Kidney epithelial cell (primary cell): ENCODE measurements at regions not wholly inside any gene's neighbourhood (a gene's known extent, or its start where the extent isn't known, plus 50 kb on each side); places are given as distances from the start of the nearest gene placed in this dataset.

Source experiments
- DNase-seq: peaks from one replicate; pipeline ENCODE4 v3.0.0-alpha.2; 2010; ENCODE audit warnings: low read depth
- H3K27me3 ChIP-seq: 2 replicates; pipeline ENCODE4 v1.6.0; 2011; ENCODE audit warnings: low read length; ENCODE audit not compliant: control insufficient read depth, insufficient read depth
- H3K36me3 ChIP-seq: 2 replicates; pipeline ENCODE4 v1.5.1; 2011; ENCODE audit warnings: low read length; ENCODE audit not compliant: control insufficient read depth, insufficient read depth
- H3K4me3 ChIP-seq: 2 replicates; pipeline ENCODE4 v1.5.1; 2011; ENCODE audit warnings: low read depth, mild to moderate bottlenecking, control low read depth, low read length
- TF ChIP-seq, protein P1 (sequence below): IDR thresholded peaks from 2 replicates; pipeline ENCODE4 v1.5.1; 2011; ENCODE audit warnings: mild to moderate bottlenecking, moderate library complexity, low read length, control low read depth, inconsistent platforms; ENCODE audit not compliant: insufficient read depth, poor library complexity, severe bottlenecking

GRCh38 chr16:49216593-49216992 is 65.0 kb downstream of the CBLN1 start:
- H3K4me3 ChIP-seq, result no peak overlapping the region
- no peaks in the 10 kb centered on the region for H3K36me3 ChIP-seq
- no peak for DNase-seq
- TF ChIP-seq, protein P1, sequence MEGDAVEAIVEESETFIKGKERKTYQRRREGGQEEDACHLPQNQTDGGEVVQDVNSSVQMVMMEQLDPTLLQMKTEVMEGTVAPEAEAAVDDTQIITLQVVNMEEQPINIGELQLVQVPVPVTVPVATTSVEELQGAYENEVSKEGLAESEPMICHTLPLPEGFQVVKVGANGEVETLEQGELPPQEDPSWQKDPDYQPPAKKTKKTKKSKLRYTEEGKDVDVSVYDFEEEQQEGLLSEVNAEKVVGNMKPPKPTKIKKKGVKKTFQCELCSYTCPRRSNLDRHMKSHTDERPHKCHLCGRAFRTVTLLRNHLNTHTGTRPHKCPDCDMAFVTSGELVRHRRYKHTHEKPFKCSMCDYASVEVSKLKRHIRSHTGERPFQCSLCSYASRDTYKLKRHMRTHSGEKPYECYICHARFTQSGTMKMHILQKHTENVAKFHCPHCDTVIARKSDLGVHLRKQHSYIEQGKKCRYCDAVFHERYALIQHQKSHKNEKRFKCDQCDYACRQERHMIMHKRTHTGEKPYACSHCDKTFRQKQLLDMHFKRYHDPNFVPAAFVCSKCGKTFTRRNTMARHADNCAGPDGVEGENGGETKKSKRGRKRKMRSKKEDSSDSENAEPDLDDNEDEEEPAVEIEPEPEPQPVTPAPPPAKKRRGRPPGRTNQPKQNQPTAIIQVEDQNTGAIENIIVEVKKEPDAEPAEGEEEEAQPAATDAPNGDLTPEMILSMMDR, result no peak
- H3K27me3 ChIP-seq, result no peaks in the 10 kb centered on the region

DNA sequence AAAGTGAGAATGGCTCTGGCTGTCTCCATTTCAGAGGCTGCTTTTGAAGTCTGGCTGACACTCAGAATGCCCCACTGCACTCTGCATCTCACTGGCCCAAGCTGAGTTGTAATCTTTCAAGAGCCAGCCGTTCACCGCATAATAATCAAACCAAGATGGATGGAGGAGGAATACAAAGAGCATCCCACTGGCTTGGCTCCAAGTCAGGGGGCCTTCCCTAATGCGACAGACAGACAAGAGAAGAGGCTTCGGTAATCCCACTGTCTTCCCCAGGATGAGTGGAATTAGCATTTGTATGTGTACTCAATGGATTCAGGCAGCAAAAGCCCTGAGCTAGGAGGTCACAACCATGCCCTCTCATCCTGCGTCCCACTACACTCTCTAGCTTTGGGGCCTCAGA is 68.0 kb downstream of the CBLN1 start:
- H3K4me3 ChIP-seq, result no peak overlapping the region
- DNase-seq, result no peak
- no peaks in the 10 kb centered on the region for H3K36me3 ChIP-seq
- H3K27me3 ChIP-seq, result no peaks in the 10 kb centered on the region
- TF ChIP-seq, protein P1, result no peak

DNA sequence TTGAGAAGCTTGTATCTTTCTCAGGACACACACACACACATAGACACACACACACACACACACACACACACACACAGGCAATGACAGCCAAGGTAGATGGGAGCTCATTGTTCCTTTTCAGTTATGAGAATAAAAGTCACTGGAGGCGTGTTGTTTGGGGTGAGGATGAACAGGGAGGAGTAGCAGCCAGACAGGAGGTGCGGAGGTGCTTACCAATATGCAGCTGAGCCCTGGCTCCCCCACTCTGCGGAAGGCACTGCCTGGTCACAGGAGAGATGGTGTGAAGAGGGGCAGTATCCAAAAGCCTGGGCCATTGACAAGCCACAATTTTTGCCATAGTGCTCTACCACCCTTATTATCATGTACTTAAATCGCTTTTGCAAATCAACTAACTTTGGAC is 77.4 kb downstream of the CBLN1 start:
- no peak for DNase-seq
- TF ChIP-seq, protein P1, result no peak
- H3K36me3 ChIP-seq, result no peaks in the 10 kb centered on the region
- no peak overlapping the region for H3K4me3 ChIP-seq
- no peaks in the 10 kb centered on the region for H3K27me3 ChIP-seq

- H3K36me3 ChIP-seq, result no peaks in the 10 kb centered on the region
- H3K27me3 ChIP-seq, result no peaks in the 10 kb centered on the region
Measured at GRCh38 chr16:49203361-49203760, 78.3 kb downstream of the CBLN1 start.

DNA sequence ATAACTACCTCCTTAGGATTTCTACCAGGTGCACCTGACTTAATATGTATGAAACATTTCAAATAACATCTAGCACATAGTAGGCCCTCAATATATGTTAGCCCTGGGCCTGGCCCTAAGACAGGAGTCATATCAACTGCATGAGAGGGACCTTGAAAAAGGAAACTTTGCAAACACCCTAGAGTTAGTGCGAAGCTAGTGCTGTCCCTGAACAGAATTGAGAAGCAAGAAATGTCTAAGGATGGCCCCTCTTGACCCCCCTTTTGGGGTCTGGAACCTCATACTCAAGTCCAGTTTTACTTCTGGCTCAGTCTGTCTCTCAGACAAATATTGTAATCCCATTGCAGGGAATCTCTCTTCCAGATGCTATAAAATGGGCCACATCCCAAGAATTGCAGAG is 80.5 kb downstream of the CBLN1 start:
- Histone ChIP-seq H3K4me3 (no peak overlapping the region), H3K27me3 (no peaks in the 10 kb centered on the region), H3K36me3 (no peaks in the 10 kb centered on the region)
- TF ChIP-seq, protein P1, result no peak
- DNase-seq, result no peak

More at GRCh38 chr16:49203361-49203760, 78.3 kb downstream of the CBLN1 start:
- DNase-seq, result no peak
- H3K4me3 ChIP-seq, result no peak overlapping the region
- TF ChIP-seq, protein P1, result no peak

DNA sequence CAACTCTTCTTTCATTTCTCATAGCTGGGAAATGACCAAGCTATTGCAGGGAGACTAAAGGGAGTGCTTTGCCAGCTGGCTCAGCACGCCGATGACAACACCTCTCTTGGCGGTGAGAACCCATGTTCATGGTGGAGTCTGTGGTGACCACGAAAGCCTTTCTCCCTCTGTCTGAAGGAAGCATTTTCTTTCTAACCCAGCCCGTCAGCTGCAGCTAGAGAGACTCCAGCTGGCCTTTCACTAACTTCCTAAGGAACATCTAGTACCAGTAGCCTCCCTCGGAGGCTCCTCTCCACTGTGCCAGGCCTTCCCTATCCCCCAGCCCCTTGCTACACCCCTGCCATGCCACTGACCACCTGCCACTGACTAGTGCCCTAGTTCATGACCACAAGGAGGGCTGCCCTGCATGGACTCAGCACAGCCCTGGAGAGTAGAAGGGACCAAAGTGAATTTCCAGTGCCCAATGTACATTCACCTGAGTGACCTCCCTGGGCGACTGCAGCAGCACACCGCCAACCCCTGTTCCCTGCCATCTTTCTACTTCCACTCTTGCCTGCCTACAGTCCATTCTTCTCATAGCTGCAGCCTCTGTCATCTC is 81.3 kb downstream of the CBLN1 start:
- TF ChIP-seq, protein P1, result no peak
- H3K36me3 ChIP-seq, result no peaks in the 10 kb centered on the region

More for the DNA sequence above, 81.3 kb downstream of the CBLN1 start:
- no peak for DNase-seq
- H3K27me3 ChIP-seq, result no peaks in the 10 kb centered on the region
- no peak overlapping the region for H3K4me3 ChIP-seq
